BE2C (cell line): ENCODE measurements at regions not wholly inside any gene's neighbourhood (a gene's known extent, or its start where the extent isn't known, plus 50 kb on each side); places are given as distances from the start of the nearest gene placed in this dataset.
"Not testable (repeated sequence)": the region's sequence is repeated elsewhere in the genome, so short reads cannot be mapped to it uniquely, and the experiment has no call there.

Source experiments
- DNase-seq: peaks from one replicate; pipeline ENCODE4 v3.0.0-alpha.2; 2020
- H3K27me3 ChIP-seq: fragments of 250-450 bp; sonication (Bioruptor Pico); 2 replicates; pipeline ENCODE4 v1.5.1; 2020; ENCODE audit warnings: mild to moderate bottlenecking
- H3K36me3 ChIP-seq: fragments of 250-450 bp; sonication (Bioruptor Pico); 2 replicates; pipeline ENCODE4 v1.5.1; 2020; ENCODE audit warnings: mild to moderate bottlenecking
- H3K4me1 ChIP-seq: fragments of 250-450 bp; sonication (Bioruptor Pico); 2 replicates; pipeline ENCODE4 v1.5.1; 2020
- H3K4me3 ChIP-seq: 2 replicates; pipeline ENCODE4 v1.5.1; 2011; ENCODE audit warnings: low read depth, low read length
- H3K9me3 ChIP-seq: fragments of 250-450 bp; sonication (Bioruptor Pico); 2 replicates; pipeline ENCODE4 v1.5.1; 2020
- TF ChIP-seq, protein P1 (sequence below): IDR thresholded peaks from 2 replicates; pipeline ENCODE4 v1.5.1; 2012; ENCODE audit warnings: mild to moderate bottlenecking, low read depth, low read length

DNA sequence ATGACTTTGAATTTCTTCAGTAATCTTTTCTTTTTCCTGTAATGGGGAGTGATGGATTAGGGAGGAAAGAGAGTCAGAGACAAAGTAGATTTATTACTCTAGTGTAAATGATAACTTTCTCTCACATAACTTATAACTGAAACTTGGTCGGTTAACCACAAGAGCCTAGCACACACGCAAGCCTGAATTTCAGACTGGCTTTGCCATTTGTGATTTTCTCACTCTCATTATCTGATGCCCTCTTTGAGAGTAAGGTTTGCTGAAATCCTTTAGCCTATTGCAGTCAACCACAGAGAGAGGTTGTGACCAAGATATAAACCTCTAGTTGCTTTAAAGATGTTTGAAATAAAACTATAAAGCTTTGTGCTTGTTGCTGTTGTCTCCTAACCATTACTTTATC lies 117.9 kb upstream of the NETO1 start:
- no peak overlapping the region for H3K4me3 ChIP-seq
- H3K9me3 ChIP-seq, result no peaks in the 10 kb centered on the region
- no peaks in the 10 kb centered on the region for H3K27me3 ChIP-seq
- H3K36me3 ChIP-seq, result no peaks in the 10 kb centered on the region
- no peaks in the 10 kb centered on the region for H3K4me1 ChIP-seq
- TF ChIP-seq, protein P1, sequence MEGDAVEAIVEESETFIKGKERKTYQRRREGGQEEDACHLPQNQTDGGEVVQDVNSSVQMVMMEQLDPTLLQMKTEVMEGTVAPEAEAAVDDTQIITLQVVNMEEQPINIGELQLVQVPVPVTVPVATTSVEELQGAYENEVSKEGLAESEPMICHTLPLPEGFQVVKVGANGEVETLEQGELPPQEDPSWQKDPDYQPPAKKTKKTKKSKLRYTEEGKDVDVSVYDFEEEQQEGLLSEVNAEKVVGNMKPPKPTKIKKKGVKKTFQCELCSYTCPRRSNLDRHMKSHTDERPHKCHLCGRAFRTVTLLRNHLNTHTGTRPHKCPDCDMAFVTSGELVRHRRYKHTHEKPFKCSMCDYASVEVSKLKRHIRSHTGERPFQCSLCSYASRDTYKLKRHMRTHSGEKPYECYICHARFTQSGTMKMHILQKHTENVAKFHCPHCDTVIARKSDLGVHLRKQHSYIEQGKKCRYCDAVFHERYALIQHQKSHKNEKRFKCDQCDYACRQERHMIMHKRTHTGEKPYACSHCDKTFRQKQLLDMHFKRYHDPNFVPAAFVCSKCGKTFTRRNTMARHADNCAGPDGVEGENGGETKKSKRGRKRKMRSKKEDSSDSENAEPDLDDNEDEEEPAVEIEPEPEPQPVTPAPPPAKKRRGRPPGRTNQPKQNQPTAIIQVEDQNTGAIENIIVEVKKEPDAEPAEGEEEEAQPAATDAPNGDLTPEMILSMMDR, result no peak
- no peak for DNase-seq

DNA sequence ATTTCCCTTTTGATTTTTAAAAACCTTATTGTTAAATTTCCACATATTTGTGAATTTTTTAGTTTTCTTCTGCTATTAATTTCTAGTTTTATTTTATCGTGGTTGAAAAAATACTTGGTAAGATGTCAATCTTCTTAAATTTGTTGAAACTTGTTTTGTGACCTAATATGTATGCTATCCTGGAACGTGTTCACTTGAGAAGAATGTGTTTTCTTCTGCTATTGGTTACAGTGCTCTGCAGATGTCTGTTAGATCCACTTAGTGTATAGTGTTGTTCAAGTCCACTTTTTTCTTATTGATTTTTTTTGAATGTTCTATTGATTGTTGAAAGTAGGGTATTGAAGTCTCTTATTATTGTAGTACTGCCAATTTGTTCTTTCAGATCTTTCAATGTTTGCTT lies 116.5 kb upstream of the NETO1 start:
- TF ChIP-seq, protein P1, result no peak
- Histone ChIP-seq H3K36me3 (no peaks in the 10 kb centered on the region), H3K4me3 (no peak overlapping the region), H3K4me1 (no peaks in the 10 kb centered on the region), H3K9me3 (no peaks in the 10 kb centered on the region), H3K27me3 (no peaks in the 10 kb centered on the region)
- no peak for DNase-seq

DNA sequence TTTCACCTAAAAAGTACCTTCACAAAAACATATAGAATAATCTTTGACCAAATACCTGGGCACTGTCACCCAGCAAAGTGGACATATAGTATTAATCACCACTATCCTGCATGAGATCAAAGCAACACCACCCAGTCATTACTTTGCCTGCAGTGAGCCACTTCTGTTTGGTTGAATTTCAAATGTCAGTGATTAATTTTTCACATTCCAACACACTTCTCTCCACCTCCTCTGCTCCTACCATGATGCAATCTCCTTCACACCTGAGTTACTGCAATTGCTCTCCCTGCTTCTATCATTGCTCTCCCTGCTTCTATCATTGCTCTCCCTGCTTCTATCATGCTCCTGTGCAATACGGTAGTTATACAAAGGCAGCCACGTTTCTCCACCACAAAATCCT lies 106.1 kb upstream of the NETO1 start:
- no peaks in the 10 kb centered on the region for H3K4me1 ChIP-seq
- no peak overlapping the region for H3K4me3 ChIP-seq
- no peak for DNase-seq
- TF ChIP-seq, protein P1, result no peak
- H3K9me3 ChIP-seq, result no peaks in the 10 kb centered on the region
- no peaks in the 10 kb centered on the region for H3K27me3 ChIP-seq
- no peaks in the 10 kb centered on the region for H3K36me3 ChIP-seq

DNA sequence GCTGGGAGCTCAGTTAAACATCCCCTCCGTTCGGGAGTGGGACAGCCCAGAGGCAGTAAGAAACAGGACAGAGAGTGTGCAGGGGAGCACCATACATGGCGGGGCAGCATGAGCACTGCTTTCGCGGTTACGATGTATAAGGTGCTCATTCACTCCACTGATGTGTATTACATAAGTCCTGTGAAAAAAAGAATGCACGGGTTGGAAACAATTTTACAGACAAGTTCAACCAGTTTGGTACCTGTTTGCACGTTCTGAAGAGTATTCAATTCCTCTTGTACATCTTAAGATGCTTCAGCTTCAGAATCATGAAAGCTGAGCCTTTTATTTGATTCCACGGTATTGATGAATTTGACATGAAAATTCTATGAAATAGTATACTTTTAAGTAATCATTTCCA lies 97.8 kb upstream of the NETO1 start:
- no peaks in the 10 kb centered on the region for H3K4me1 ChIP-seq
- no peaks in the 10 kb centered on the region for H3K9me3 ChIP-seq
- no peak for DNase-seq
- H3K36me3 ChIP-seq, result no peaks in the 10 kb centered on the region
- H3K27me3 ChIP-seq, result no peaks in the 10 kb centered on the region
- no peak overlapping the region for H3K4me3 ChIP-seq
- TF ChIP-seq, protein P1, result no peak

DNA sequence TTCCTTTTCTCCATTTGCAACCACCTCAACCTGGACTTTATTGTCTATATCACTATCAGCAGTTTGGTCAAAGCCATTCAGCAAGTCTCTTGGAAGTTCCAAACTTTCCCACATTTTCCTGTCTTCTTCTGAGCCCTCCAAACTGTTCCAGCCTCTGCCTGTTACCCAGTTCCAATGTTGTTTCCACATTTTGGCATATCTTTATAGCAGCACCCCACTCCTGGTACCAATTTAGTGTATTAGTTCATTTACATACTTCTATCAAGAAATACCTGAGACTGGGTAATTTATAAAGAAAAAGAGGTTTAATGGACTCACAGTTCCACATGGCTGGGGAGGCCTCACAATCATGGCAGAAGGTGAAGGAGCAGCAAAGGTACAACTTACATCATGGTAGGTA lies 90.4 kb upstream of the NETO1 start:
- H3K36me3 ChIP-seq, H3K4me1 ChIP-seq, H3K27me3 ChIP-seq, DNase-seq, H3K4me3 ChIP-seq, H3K9me3 ChIP-seq: not testable (repeated sequence)

DNA sequence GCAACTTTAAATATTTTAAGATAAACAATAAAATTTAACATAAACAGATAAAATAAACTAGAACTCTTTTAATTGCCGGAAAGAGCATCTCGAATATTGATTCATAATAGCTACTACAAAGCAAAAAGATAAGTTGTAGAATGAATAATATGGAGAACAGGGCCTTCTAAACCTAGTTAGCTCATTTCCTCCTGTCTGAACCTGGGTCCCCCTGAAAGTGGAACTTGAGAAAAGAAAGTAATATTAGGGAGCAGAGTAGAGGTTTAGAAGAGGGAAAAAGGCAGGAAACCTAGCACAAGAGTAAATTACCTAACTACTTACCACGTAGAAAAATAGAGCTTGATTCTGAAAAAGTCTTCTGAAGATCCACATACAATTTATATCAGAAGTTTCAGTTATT lies 80.7 kb upstream of the NETO1 start:
- no peak overlapping the region for H3K4me3 ChIP-seq
- no peaks in the 10 kb centered on the region for H3K27me3 ChIP-seq
- no peaks in the 10 kb centered on the region for H3K36me3 ChIP-seq
- no peaks in the 10 kb centered on the region for H3K9me3 ChIP-seq
- no peaks in the 10 kb centered on the region for H3K4me1 ChIP-seq
- TF ChIP-seq, protein P1, result no peak
- DNase-seq, result no peak

DNA sequence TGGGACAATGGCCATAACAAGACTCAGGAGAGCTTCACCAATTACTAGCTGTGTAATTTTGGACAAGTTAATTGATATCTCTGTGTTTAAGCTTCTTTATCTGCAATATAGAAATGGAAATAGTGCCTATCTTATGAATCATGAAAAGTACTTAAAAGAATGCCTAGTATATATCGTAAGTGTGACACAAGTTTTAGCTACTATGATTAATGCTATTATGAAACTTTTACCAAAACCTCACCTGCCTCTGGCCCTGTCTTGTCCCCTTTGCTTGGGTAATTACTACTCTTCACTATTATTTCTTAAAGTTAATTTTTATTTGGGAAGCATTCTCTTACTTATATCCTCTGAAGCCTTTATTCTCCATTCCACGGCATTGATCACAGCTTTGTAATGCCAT lies 75.0 kb upstream of the NETO1 start:
- no peak overlapping the region for H3K4me3 ChIP-seq
- TF ChIP-seq, protein P1, result no peak
- H3K9me3 ChIP-seq, result no peaks in the 10 kb centered on the region
- no peaks in the 10 kb centered on the region for H3K4me1 ChIP-seq
- H3K27me3 ChIP-seq, result no peaks in the 10 kb centered on the region
- no peak for DNase-seq
- no peaks in the 10 kb centered on the region for H3K36me3 ChIP-seq
